ENCODE measurements at regions not wholly inside any gene's neighbourhood (a gene's known extent, or its start where the extent isn't known, plus 50 kb on each side); places are given as distances from the start of the nearest gene placed in this dataset.

GRCh38 chrX:7689791-7690412 lies 153.1 kb upstream of the VCX start:
- no peaks in the 10 kb centered on the region for H3K27me3 ChIP-seq (ENCODE audit: insufficient read depth, low read length, poor library complexity)
- H3K4me1 ChIP-seq (ENCODE audit: control insufficient read depth, low read depth, low read length) = no peaks in the 10 kb centered on the region
- no peak overlapping the region for H2BK120ac ChIP-seq (ENCODE audit: low read depth, low read length)
- no peak overlapping the region for H3K23ac ChIP-seq (ENCODE audit: low read length)
- no peak overlapping the region for H3K18ac ChIP-seq (ENCODE audit: low read length)
- no peaks in the 10 kb centered on the region for H3K36me3 ChIP-seq (ENCODE audit: control insufficient read depth, insufficient read depth, low read length)
- no peak overlapping the region for H3K27ac ChIP-seq (ENCODE audit: low read depth, low read length)
- H4K8ac ChIP-seq (ENCODE audit: low read depth, low read length) = no peak overlapping the region
- H3K79me2 ChIP-seq (ENCODE audit: control insufficient read depth, insufficient read depth, low read length) = no peaks in the 10 kb centered on the region
- no peak for DNase-seq
- no peak overlapping the region for H3K4me3 ChIP-seq (ENCODE audit: low read length)
- no peak overlapping the region for H3K4ac ChIP-seq (ENCODE audit: low read depth, low read length)
- WGBS (ENCODE audit: extremely low coverage, insufficient coverage, low lambda C conversion rate) = no CpG with 5 or more reads among the region's 4 CpGs
- H2AK5ac ChIP-seq (ENCODE audit: low read length) = no peak overlapping the region
- H4K5ac ChIP-seq (ENCODE audit: low read length) = no peak overlapping the region
- no peaks in the 10 kb centered on the region for H3K79me1 ChIP-seq (ENCODE audit: low read length)
- no peak overlapping the region for H3K9ac ChIP-seq (ENCODE audit: low read length)
- no peak overlapping the region for H3K4me2 ChIP-seq (ENCODE audit: low read length)
- H2BK15ac ChIP-seq (replicated peaks; ENCODE audit: low read depth) = no peak overlapping the region
- no peak overlapping the region for H2BK5ac ChIP-seq (ENCODE audit: low read length)
- H3K56ac ChIP-seq (ENCODE audit: low read length) = no peak overlapping the region

- H3K4me3 ChIP-seq (ENCODE audit: low read length) = no peak overlapping the region
- no peak for DNase-seq
- no peak overlapping the region for H2BK120ac ChIP-seq (ENCODE audit: low read depth, low read length)
- no peaks in the 10 kb centered on the region for H3K36me3 ChIP-seq (ENCODE audit: control insufficient read depth, insufficient read depth, low read length)
- no peaks in the 10 kb centered on the region for H3K4me1 ChIP-seq (ENCODE audit: control insufficient read depth, low read depth, low read length)
- H2BK15ac ChIP-seq (replicated peaks; ENCODE audit: low read depth) = no peak overlapping the region
- no peak overlapping the region for H3K9ac ChIP-seq (ENCODE audit: low read length)
- H3K4ac ChIP-seq (ENCODE audit: low read depth, low read length) = no peak overlapping the region
- H2AK5ac ChIP-seq (ENCODE audit: low read length) = no peak overlapping the region
- H3K23ac ChIP-seq (ENCODE audit: low read length) = no peak overlapping the region
- no peak overlapping the region for H3K18ac ChIP-seq (ENCODE audit: low read length)
- no peak overlapping the region for H3K27ac ChIP-seq (ENCODE audit: low read depth, low read length)
- no peak overlapping the region for H4K5ac ChIP-seq (ENCODE audit: low read length)
- no peak overlapping the region for H3K56ac ChIP-seq (ENCODE audit: low read length)
- no peak overlapping the region for H2BK5ac ChIP-seq (ENCODE audit: low read length)
- no peak overlapping the region for H3K4me2 ChIP-seq (ENCODE audit: low read length)
- no peaks in the 10 kb centered on the region for H3K79me2 ChIP-seq (ENCODE audit: control insufficient read depth, insufficient read depth, low read length)
- no peaks in the 10 kb centered on the region for H3K79me1 ChIP-seq (ENCODE audit: low read length)
- no CpG with 5 or more reads among the region's 4 CpGs for WGBS (ENCODE audit: extremely low coverage, insufficient coverage, low lambda C conversion rate)
- no peaks in the 10 kb centered on the region for H3K27me3 ChIP-seq (ENCODE audit: insufficient read depth, low read length, poor library complexity)
- no peak overlapping the region for H4K8ac ChIP-seq (ENCODE audit: low read depth, low read length)
Measured at GRCh38 chrX:7680181-7680580, 162.8 kb upstream of the VCX start.

GRCh38 chrX:7654316-7654715 lies 188.7 kb upstream of the VCX start:
- no peak overlapping the region for H2BK5ac ChIP-seq (ENCODE audit: low read length)
- no peak overlapping the region for H3K4ac ChIP-seq (ENCODE audit: low read depth, low read length)
- no peaks in the 10 kb centered on the region for H3K79me1 ChIP-seq (ENCODE audit: low read length)
- no peak overlapping the region for H2BK120ac ChIP-seq (ENCODE audit: low read depth, low read length)
- H3K27ac ChIP-seq (ENCODE audit: low read depth, low read length) = no peak overlapping the region
- H4K8ac ChIP-seq (ENCODE audit: low read depth, low read length) = no peak overlapping the region
- H3K4me1 ChIP-seq (ENCODE audit: control insufficient read depth, low read depth, low read length) = no peaks in the 10 kb centered on the region
- H3K4me3 ChIP-seq (ENCODE audit: low read length) = no peak overlapping the region
- no peak overlapping the region for H3K56ac ChIP-seq (ENCODE audit: low read length)
- no peaks in the 10 kb centered on the region for H3K27me3 ChIP-seq (ENCODE audit: insufficient read depth, low read length, poor library complexity)
- no peak overlapping the region for H3K23ac ChIP-seq (ENCODE audit: low read length)
- H4K5ac ChIP-seq (ENCODE audit: low read length) = no peak overlapping the region
- H3K79me2 ChIP-seq (ENCODE audit: control insufficient read depth, insufficient read depth, low read length) = no peaks in the 10 kb centered on the region
- no peak for DNase-seq
- H3K9ac ChIP-seq (ENCODE audit: low read length) = no peak overlapping the region
- no CpG with 5 or more reads among the region's 5 CpGs for WGBS (ENCODE audit: extremely low coverage, insufficient coverage, low lambda C conversion rate)
- no peak overlapping the region for H3K18ac ChIP-seq (ENCODE audit: low read length)
- H2BK15ac ChIP-seq (replicated peaks; ENCODE audit: low read depth) = no peak overlapping the region
- no peaks in the 10 kb centered on the region for H3K36me3 ChIP-seq (ENCODE audit: control insufficient read depth, insufficient read depth, low read length)
- H2AK5ac ChIP-seq (ENCODE audit: low read length) = no peak overlapping the region
- no peak overlapping the region for H3K4me2 ChIP-seq (ENCODE audit: low read length)

GRCh38 chrX:7647831-7648230 lies 195.1 kb upstream of the VCX start:
- no peaks in the 10 kb centered on the region for H3K79me2 ChIP-seq (ENCODE audit: control insufficient read depth, insufficient read depth, low read length)
- H3K4me1 ChIP-seq (ENCODE audit: control insufficient read depth, low read depth, low read length) = no peaks in the 10 kb centered on the region
- no peak overlapping the region for H3K18ac ChIP-seq (ENCODE audit: low read length)
- H3K23ac ChIP-seq (ENCODE audit: low read length) = no peak overlapping the region
- no peak overlapping the region for H2BK15ac ChIP-seq (replicated peaks; ENCODE audit: low read depth)
- no peaks in the 10 kb centered on the region for H3K36me3 ChIP-seq (ENCODE audit: control insufficient read depth, insufficient read depth, low read length)
- H3K9ac ChIP-seq (ENCODE audit: low read length) = no peak overlapping the region
- no peak overlapping the region for H2BK120ac ChIP-seq (ENCODE audit: low read depth, low read length)
- no peaks in the 10 kb centered on the region for H3K79me1 ChIP-seq (ENCODE audit: low read length)
- no peak overlapping the region for H3K4me3 ChIP-seq (ENCODE audit: low read length)
- no peak overlapping the region for H4K5ac ChIP-seq (ENCODE audit: low read length)
- no peak overlapping the region for H2AK5ac ChIP-seq (ENCODE audit: low read length)
- no peak overlapping the region for H2BK5ac ChIP-seq (ENCODE audit: low read length)
- WGBS (ENCODE audit: extremely low coverage, insufficient coverage, low lambda C conversion rate) = no CpG with 5 or more reads among the region's 3 CpGs
- H3K56ac ChIP-seq (ENCODE audit: low read length) = no peak overlapping the region
- H3K27ac ChIP-seq (ENCODE audit: low read depth, low read length) = no peak overlapping the region
- no peaks in the 10 kb centered on the region for H3K27me3 ChIP-seq (ENCODE audit: insufficient read depth, low read length, poor library complexity)
- H4K8ac ChIP-seq (ENCODE audit: low read depth, low read length) = no peak overlapping the region
- H3K4me2 ChIP-seq (ENCODE audit: low read length) = no peak overlapping the region
- H3K4ac ChIP-seq (ENCODE audit: low read depth, low read length) = no peak overlapping the region
- DNase-seq = no peak

- no peak overlapping the region for H2BK5ac ChIP-seq (ENCODE audit: low read length)
- H2BK15ac ChIP-seq (replicated peaks; ENCODE audit: low read depth) = no peak overlapping the region
- H3K23ac ChIP-seq (ENCODE audit: low read length) = no peak overlapping the region
- no peaks in the 10 kb centered on the region for H3K36me3 ChIP-seq (ENCODE audit: control insufficient read depth, insufficient read depth, low read length)
- no peak overlapping the region for H3K4ac ChIP-seq (ENCODE audit: low read depth, low read length)
- no peaks in the 10 kb centered on the region for H3K79me1 ChIP-seq (ENCODE audit: low read length)
- no peak overlapping the region for H3K9ac ChIP-seq (ENCODE audit: low read length)
- H2BK120ac ChIP-seq (ENCODE audit: low read depth, low read length) = no peak overlapping the region
- no peak overlapping the region for H3K18ac ChIP-seq (ENCODE audit: low read length)
- no peak overlapping the region for H3K56ac ChIP-seq (ENCODE audit: low read length)
- H3K79me2 ChIP-seq (ENCODE audit: control insufficient read depth, insufficient read depth, low read length) = no peaks in the 10 kb centered on the region
- no peak overlapping the region for H4K8ac ChIP-seq (ENCODE audit: low read depth, low read length)
- no peak overlapping the region for H2AK5ac ChIP-seq (ENCODE audit: low read length)
- no peak overlapping the region for H3K4me2 ChIP-seq (ENCODE audit: low read length)
- H4K5ac ChIP-seq (ENCODE audit: low read length) = no peak overlapping the region
- H3K4me3 ChIP-seq (ENCODE audit: low read length) = no peak overlapping the region
- H3K27me3 ChIP-seq (ENCODE audit: insufficient read depth, low read length, poor library complexity) = no peaks in the 10 kb centered on the region
- WGBS (ENCODE audit: extremely low coverage, insufficient coverage, low lambda C conversion rate) = no CpG with 5 or more reads among the region's 2 CpGs
- DNase-seq = no peak
- no peaks in the 10 kb centered on the region for H3K4me1 ChIP-seq (ENCODE audit: control insufficient read depth, low read depth, low read length)
- no peak overlapping the region for H3K27ac ChIP-seq (ENCODE audit: low read depth, low read length)
Measured at GRCh38 chrX:7641141-7641540, 201.8 kb upstream of the VCX start.

- H4K8ac ChIP-seq (ENCODE audit: low read depth, low read length) = no peak overlapping the region
- no peak overlapping the region for H2BK120ac ChIP-seq (ENCODE audit: low read depth, low read length)
- WGBS (ENCODE audit: extremely low coverage, insufficient coverage, low lambda C conversion rate) = no CpG with 5 or more reads among the region's 2 CpGs
- H2BK15ac ChIP-seq (replicated peaks; ENCODE audit: low read depth) = no peak overlapping the region
- no peak overlapping the region for H4K5ac ChIP-seq (ENCODE audit: low read length)
- H3K4ac ChIP-seq (ENCODE audit: low read depth, low read length) = no peak overlapping the region
- H3K27ac ChIP-seq (ENCODE audit: low read depth, low read length) = no peak overlapping the region
- H2AK5ac ChIP-seq (ENCODE audit: low read length) = no peak overlapping the region
- no peaks in the 10 kb centered on the region for H3K79me1 ChIP-seq (ENCODE audit: low read length)
- no peaks in the 10 kb centered on the region for H3K27me3 ChIP-seq (ENCODE audit: insufficient read depth, low read length, poor library complexity)
- H3K9ac ChIP-seq (ENCODE audit: low read length) = no peak overlapping the region
- no peak overlapping the region for H2BK5ac ChIP-seq (ENCODE audit: low read length)
- no peaks in the 10 kb centered on the region for H3K4me1 ChIP-seq (ENCODE audit: control insufficient read depth, low read depth, low read length)
- no peak overlapping the region for H3K23ac ChIP-seq (ENCODE audit: low read length)
- DNase-seq = no peak
- H3K56ac ChIP-seq (ENCODE audit: low read length) = no peak overlapping the region
- H3K18ac ChIP-seq (ENCODE audit: low read length) = no peak overlapping the region
- H3K79me2 ChIP-seq (ENCODE audit: control insufficient read depth, insufficient read depth, low read length) = no peaks in the 10 kb centered on the region
- H3K36me3 ChIP-seq (ENCODE audit: control insufficient read depth, insufficient read depth, low read length) = no peaks in the 10 kb centered on the region
- no peak overlapping the region for H3K4me2 ChIP-seq (ENCODE audit: low read length)
- no peak overlapping the region for H3K4me3 ChIP-seq (ENCODE audit: low read length)
Measured at GRCh38 chrX:7640392-7640791, 202.6 kb upstream of the VCX start.

All from mesendoderm (in vitro differentiated cells).